GM19328 (cell line): ENCODE measurements at regions not wholly inside any gene's neighbourhood (a gene's known extent, or its start where the extent isn't known, plus 50 kb on each side); places are given as distances from the start of the nearest gene placed in this dataset.

ENCODE experiments used
- ATAC-seq: cut with Tn5 transposase; IDR thresholded peaks from one replicate; pipeline ENCODE4 v1.9.1; 2021; ENCODE audit warnings: mild to moderate bottlenecking, moderate library complexity; ENCODE audit not compliant: unreplicated experiment

DNA sequence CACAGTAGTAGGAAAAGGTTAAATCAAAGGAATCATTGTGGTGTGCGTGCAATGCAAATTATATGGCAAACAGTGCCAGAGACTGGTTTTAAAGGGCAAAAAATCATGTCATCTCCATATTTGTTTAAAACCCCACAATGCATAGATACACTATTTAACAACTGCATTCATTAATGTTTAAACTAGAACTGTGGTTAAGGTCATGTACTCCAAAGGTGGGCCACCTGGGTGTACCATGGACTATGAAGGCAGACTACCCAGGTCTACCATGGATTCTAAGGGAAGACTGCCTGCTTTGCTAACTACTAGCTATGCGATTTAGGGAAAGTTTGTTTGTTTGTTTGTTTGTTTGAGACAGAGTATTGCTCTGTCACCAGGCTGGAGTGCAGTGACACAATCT lies 356.3 kb downstream of the ZEB2 start:
- ATAC-seq = no peak

DNA sequence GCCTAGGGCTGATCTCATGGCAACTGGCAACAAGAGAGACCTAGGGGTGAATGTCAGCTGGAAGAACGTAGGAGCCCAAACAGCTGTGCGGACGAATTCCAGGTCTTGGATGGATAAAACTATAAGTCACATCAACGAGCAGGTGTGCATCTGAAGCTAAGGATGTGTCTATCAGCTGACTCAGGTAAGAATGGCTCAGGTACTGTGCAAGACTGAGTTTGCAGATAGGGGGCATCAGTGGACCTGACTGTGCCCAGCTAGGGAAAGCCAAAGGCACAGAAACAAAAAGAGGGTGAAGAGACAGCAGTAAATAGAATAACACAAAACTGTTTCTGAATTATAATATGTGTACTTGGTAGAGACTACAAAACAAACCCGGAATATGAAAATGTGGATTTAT lies 357.3 kb downstream of the ZEB2 start:
- peak; percentile 79 for ATAC-seq

DNA sequence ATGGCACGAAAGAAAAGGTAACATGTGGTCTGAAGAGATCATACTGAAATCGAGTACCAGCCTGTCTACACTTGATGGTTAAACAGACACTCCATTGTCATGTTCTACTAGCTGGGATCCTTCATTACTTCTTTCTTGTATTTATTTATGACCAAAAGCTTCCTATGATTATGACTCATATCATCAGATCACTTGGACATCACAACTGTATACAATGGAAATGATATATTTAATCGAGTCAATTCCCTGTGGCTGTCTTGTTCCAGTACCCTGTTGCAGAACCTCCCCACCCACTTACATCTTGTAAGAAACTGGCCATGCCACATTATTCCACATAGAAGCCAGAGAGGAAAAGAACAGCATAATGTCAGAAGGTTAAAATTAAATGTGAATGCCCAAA lies 358.9 kb downstream of the ZEB2 start:
- no peak for ATAC-seq

DNA sequence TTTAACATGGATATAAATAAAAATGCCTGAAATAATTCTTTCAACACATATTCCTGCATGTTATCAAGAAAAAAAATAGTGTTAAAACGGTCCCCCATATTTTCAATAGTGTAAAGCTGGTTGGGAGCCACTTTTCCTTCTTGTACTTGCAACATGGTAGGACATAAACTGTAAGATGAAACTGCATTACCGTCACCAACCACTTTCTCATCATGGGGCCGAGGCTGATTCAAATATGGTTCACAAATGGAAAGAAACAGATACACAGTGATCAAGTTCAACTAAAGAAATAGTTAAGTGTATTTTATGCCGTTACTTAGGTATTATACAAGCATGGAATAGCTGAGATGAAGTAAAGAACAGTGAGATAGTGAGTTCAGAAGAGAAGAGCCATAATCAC lies 360.7 kb downstream of the ZEB2 start:
- ATAC-seq = no peak

DNA sequence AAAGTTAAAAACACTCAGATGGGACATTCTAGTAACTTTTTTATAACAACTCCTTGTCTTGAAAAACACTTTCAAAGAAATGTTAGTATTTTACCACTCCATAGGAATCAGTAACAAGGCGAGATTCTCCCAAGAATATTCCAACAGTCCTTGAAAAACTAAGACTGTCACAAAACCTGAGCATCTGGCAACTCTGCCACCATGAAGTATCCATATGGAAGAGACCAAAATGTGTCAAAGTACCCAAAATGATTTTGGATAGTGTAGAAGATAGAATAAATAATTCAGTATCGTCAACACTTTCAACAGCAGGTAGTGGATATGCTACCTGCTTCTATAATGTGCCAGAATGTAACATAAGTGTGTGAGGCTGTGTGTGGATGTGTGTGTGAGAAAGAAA lies 361.8 kb downstream of the ZEB2 start:
- no peak for ATAC-seq

DNA sequence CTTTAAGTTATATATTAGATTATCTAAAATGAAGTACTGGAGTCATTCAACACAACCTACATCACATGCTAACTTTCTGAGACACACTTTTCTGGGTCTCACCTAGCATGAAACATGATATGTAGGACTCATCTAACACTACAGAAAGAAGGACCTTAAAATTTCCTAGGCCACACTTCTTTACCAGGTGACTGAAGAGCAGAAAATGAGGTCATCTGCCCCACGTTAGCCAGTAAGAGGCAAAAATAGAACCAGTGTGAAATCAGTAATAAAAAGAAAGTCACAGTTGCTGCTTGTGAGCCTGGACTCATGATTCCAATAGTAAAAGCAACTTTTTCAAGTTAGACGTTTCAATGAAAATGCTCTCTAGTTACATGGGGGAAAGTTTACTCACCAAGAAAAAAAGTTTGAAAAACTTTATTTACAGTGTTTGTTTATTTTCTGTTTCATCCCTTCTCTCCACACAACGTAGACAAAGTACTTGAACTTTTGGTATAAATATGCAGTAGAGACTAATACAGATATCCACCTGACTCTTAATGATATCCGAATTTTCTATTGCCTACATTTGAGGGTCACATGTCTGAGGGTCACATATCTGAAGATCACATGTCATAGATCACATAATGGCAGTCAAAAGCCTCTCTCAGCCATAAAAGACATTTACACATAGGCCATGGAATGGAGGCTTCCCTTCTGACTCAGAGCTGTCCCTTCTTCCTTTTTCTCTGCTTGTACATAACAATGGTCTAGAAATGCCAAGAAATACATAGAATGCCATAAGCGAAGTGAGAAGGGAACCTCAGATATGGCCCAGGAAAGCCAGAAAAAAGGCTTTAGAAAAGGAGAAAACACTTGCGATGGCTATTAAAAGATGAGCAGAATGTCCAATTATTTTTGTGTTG lies 362.9 kb downstream of the ZEB2 start:
- no peak for ATAC-seq

DNA sequence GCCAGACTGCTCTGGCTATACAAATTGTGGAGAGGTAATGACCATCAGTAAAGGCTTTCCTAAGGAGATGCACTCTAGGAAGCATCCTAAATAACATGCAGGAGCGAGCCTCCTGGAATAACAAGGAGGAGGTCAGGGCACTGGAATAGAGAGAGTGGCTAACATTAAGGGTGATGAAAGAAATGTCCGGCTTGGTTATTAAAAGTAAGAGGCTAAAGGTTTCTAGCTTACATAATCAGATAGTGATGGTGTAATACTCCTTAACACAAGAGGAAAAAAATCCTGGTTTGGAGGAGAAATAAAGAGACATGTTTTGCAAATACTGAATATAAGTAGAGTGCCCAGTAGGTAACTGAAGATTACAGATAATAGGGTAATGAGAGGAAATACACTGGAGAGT lies 365.7 kb downstream of the ZEB2 start:
- ATAC-seq = no peak

DNA sequence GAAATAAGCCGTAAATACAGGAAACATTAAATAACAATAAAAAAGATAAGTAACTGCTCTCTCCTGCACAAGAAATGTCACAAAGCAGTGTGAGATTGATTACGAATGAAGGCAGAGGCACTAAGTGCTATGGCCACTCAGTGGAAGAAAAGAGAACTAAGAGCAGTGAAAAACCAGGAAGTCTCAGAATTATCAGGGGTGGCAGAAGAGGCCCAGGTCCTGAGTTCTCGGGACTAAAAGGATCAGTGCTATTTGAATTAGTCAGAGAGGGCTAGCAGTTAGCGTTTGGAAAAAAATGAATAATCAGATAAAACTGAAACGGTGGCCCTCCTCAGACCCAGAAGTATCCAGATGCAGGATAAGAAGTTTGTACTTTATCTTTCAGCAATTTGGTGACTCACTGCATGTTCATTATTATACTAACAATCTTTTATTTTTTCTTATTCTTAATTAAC lies 367.1 kb downstream of the ZEB2 start:
- no peak for ATAC-seq

DNA sequence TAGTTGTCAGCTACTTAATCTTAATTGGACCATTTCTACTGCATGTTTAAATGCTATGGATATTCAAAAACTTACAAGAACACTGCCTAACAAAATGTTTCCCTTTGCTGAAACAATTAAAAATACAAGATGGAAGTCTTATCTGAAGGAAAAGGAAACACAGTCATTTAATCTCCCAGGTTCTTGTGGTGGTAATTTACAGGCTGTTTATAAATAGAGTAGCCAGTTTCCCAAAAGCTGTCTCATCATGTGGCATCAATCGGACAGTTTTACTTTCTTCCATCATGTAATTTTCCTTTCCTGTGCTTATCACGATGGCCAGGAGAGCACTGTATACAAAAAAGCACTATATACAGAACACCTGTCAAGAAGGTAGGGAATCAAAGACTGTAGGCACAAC lies 368.1 kb downstream of the ZEB2 start:
- ATAC-seq = no peak

DNA sequence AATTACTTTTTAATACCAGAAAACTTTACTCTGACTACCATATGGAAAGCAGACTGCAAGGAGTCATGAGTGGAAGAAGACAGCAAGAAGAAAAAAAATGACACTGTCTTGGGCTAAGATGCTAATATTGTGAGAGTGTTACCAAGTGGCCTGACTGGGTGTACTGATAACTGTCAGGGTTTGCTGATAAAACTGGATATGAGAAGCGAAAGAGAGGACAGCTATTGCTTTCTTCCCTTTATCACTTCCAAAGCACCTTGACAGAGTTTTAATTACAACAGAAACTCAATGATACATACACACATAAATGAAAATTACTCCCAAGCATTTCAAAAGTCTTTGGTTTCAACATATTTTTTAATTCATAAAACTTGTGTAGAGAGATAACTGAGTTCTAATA lies 368.5 kb downstream of the ZEB2 start:
- ATAC-seq = no peak

DNA sequence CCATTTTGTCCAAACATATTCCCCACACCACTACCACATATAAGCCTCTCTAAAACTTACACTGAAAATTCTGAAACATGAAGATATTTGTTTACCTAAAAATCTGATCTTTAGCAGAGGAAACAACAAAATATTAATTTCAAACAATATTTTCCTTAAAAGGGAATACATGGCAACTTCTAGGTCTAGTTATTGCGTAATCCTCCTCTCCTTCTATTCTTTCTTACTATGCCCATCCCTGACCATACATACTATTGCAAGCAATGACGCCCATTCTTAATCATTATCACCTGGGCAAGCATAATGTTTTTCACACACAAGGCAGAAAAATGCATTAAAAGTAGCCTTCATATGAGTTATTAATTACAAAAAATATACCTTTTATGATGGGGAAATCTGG lies 372.6 kb downstream of the ZEB2 start:
- ATAC-seq = no peak

DNA sequence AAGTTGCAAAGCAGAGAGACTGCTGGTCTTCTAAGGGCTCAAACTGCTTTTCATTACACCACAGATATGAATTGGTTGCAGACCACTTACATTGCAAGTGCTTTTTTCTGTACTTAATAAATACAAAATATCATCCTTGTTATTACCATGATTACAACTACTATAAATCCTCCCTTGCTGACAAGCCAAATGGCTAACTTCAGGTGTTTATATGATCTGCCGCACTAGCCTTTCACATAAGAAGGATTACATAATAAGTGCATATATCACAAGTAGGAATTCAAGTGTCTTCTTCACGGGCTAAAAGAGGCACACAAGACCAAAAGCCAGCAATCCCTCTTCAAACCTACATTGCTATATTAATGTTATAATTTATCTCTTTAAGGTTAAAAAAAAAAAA lies 373.0 kb downstream of the ZEB2 start:
- no peak for ATAC-seq

DNA sequence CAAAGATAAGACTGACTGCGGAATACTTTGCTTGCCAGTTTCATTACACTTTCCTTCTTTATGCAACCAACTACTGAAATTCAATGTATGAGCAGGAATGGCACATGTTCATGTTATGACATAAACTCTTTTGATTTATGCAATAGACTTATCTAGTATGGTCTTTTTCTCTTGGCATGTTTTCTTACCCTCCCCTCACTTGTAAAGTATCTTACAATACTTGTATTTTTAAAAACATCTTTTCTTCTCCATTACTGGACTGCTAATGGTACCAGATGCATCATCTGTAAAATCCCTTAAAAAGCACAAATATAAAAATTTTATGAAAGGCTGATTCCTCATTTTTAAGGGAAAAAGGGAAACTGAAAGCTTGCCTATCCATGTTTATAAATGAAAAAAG lies 373.8 kb downstream of the ZEB2 start:
- no peak for ATAC-seq

DNA sequence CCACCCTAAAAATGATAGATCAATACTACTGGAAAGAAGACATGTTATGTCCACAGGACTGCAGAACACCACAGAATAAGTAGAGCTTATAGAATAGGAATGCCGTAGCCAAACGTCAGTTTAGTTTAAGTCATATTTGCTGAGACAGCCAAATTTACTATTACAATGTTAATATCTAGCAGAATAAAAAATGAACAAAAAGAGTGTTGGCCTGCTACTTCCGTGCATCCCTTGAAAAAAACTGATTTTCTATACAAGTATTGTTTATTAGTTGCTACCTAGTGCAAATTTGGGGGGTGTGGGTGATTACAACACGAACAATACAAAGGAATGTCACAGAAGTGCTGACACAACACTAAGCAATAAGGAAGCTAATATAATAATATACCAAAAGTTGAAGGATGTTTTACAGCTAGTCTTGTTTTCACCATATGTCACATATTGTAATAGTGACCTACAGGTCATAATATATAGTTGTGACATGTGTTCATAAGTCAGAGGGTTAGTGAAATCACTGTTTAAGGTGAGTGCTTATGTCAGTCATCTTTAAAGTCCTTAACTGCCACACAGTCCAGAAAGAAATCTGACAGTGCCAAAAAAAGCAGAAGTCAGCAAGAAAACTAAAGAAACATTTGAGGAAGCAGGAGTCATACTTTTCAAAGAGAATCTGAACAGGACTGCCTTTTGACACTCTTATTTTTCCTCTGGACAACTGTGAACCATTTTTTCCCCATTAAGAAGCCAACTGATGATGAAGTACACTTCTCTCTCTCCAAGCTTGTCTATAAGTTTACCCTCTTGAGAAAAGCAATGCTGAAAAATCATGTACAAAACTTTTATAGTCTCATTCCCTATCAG lies 376.4 kb downstream of the ZEB2 start:
- no peak for ATAC-seq

DNA sequence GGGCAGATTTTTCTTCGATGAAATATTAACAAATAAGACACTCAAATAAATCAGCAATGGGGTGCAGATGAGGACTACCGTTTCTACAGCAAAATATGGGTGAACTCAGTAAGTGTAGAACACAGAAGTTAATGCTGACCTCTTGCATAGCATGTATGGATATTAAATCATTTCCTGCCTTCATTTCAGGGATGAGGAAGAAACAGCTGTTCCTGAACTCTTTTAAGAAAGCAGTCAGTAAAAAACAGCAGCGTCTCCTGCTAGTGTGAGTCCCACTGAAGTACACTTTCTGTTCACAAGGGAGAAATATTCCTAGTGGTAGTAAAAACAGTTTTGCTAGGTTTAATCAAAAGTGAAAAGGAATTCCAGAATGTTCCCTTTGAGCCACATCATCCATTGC lies 379.0 kb downstream of the ZEB2 start:
- no peak for ATAC-seq

DNA sequence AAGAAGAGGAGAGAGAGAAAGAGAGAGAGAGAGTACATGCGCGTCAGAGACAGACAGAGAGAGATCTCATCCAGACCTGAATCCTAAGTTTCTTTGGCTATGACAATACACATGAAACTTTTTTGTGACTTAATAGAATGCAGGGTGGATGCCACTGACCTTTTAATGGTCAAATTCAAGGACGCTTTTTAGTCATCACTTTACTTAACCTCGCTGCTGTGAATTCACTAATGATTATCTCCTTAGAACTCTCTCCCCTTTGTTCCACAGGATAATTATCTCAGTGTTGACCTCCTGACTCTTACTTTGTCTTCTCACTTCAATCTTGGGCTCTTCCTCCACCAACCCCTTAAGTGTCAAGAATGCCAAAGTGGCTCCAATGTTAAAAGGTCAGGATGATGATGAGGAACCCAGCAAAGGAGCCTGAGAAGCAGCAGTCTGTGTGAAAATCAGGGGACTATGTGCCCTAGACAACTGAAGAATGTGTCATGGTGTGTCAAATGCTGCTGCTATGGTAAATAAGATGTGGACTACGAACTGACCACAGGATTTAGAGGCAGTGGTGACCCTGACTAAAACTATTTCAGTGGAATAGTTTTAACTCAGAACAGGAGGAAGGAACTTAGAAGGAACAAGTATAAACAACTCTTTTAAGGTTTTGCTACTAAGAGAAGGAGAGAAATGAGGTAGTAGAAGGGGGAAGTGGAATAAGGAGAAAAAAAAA lies 382.1 kb downstream of the ZEB2 start:
- ATAC-seq = no peak

DNA sequence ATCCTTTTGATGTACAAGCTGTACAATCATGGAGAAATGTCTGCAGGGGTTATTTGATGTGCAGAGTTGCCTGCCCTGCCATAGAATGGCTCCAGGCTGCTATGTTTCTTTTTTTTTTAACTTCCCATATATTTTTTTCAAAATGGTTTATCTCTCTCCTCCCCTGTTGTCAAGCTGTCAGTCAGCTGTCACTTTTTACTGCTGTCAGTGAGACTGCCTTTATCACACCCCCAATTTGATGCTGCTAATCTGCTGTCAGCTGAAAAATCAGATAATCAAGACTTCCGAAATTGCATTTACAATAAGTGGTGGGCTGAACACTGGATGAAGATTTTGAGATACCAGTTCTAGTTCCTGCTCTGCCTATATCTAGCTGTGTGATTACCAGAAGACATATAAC lies 382.6 kb downstream of the ZEB2 start:
- ATAC-seq = no peak

DNA sequence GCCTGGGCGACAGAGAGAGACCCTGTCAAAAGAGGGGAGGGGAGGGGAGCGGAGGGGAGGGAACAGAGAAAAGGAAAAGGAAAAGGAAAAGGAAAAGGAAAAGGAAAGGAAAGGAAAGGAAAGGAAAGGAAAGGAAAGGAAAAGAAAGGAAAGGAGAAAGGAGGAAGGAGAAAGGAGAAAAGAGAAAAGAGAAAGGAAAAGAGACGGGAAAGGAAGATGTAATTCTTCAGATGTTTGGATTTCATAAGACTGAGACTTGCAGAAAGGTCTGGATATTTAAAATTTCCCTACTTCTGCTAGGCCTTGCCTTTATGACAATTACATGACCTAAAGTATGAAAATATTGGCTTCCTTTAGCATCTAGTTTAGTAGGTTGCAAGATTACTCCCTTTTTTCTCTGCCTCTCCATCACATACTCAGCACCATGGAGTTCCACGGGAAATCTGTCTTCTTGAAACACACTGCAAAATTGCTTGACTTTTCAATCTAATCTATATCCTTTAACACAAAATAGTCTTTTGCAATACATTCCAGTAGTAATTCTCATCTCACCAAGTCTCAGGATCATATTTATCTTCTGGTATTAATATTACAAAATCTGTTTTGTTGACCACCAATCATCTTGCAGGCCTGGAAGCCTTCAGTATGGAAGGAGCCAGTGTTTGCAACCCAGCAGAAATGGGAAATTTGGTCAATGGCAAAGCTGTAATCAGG lies 383.5 kb downstream of the ZEB2 start:
- ATAC-seq = no peak

DNA sequence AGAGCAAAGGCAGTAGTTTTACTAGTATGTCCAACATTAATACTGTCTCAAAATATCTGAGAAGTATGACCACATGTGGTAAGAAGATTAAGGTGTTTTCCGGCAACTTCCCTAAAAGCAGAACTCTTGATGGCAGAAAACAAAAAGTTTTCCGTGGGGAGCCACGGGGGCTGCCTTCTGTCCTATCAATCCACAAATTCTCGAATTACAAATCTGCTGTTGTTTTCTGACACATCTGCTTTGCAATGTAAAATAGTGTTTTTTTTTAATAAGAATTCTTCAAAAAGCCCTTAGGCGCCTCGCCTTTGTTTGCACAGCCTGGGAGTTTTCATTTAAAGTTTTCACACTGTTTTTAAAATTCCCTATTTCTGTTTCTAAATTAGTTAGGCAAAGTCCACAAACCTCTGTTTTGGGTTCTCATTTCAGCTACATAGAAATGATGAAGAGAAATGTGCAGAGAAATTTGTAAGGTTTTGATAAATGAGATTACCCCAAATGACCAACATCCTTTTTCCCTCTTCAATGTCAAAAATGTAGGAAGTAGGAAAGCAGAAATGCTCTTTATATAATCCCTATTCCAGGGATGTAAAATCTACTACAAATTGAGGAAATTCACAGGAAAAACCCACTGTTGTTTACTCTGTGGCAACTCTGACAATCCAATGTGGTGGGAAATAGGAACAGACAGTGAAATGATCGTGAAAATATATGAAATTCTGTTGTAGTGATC lies 385.8 kb downstream of the ZEB2 start:
- ATAC-seq = no peak

DNA sequence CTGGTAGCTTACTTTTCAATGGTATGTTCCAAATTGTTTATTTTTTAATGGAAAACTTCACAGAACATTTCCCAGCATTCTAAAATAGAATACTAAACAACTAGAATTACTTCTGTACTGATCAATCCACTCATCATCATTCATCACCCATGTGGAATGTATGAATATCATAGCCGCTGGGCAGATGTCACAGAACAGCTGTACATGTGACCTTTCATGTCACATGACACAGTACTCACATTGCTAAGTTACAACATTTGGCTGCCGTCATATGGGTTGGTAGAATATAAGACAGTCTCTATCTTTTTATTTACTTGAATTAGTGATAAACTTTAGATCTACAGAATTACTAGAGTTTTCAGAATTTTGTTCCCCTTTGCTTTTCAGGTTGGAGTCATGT lies 387.6 kb downstream of the ZEB2 start:
- ATAC-seq = no peak
